Keratinocyte (primary cell): ENCODE measurements at regions not wholly inside any gene's neighbourhood (a gene's known extent, or its start where the extent isn't known, plus 50 kb on each side); places are given as distances from the start of the nearest gene placed in this dataset.

Experiments
- CTCF ChIP-seq, 3 experiments: IDR thresholded peaks in 1 of 3; conservative IDR thresholded peaks in 1 of 3; optimal IDR thresholded peaks in 1 of 3; 2 replicates in 2 of 3; 3 replicates in 1 of 3; pipeline versions ENCODE3 to v1.5.1; 2011; ENCODE audit warnings: low read length in 3 of 3, mild to moderate bottlenecking in 3 of 3, moderate library complexity in 2 of 3, control low read depth in 1 of 3, inconsistent platforms in 1 of 3; ENCODE audit not compliant: insufficient read depth in 2 of 3; ENCODE audit errors: extremely low read depth in 1 of 3
- EZH2 ChIP-seq: IDR thresholded peaks from one replicate; pipeline ENCODE4 v1.6.1; 2012; ENCODE audit warnings: inconsistent platforms, mild to moderate bottlenecking, low read length, moderate library complexity

- no peak for TF ChIP-seq CTCF (optimal IDR thresholded peaks at IDR 0.05 in 1 of 3, IDR thresholded peaks at IDR 0.05 in 1 of 3, conservative IDR thresholded peaks at IDR 0.05 in 1 of 3; ENCODE audit: extremely low read depth in 1 of 3, insufficient read depth in 2 of 3, low read length in 3 of 3)
- TF ChIP-seq EZH2, result no peak
Measured at GRCh38 chr5:108606185-108606584, 141.5 kb upstream of the FER start.
